ENCODE measurements at regions not wholly inside any gene's neighbourhood (a gene's known extent, or its start where the extent isn't known, plus 50 kb on each side); places are given as distances from the start of the nearest gene placed in this dataset.

- TF ChIP-seq CTCF (conservative IDR thresholded peaks at IDR 0.05) (no peak), ZFX (IDR thresholded peaks at IDR 0.05) (no peak)
Observed at GRCh38 chr1:61620536-61620935, 104.4 kb downstream of the TM2D1 start.

Data from C4-2B (cell line).